Endodermal cell (in vitro differentiated cells): ENCODE measurements at regions not wholly inside any gene's neighbourhood (a gene's known extent, or its start where the extent isn't known, plus 50 kb on each side); places are given as distances from the start of the nearest gene placed in this dataset.

Experiments
- DNase-seq: peaks from one replicate; pipeline ENCODE4 v3.0.0-alpha.2; 2017
- H3K27ac ChIP-seq: 2 replicates; pipeline ENCODE4 v1.5.1; 2013; ENCODE audit warnings: mild to moderate bottlenecking, low read depth, low read length, moderate library complexity
- H3K27me3 ChIP-seq: 2 replicates; pipeline ENCODE4 v1.6.1; 2013; ENCODE audit warnings: mild to moderate bottlenecking, low read length, moderate library complexity; ENCODE audit not compliant: insufficient read depth, control insufficient read depth, poor library complexity, severe bottlenecking
- H3K36me3 ChIP-seq: 2 replicates; pipeline ENCODE4 v1.7.0; 2013; ENCODE audit warnings: mild to moderate bottlenecking, low read length, moderate library complexity; ENCODE audit not compliant: control insufficient read depth, insufficient read depth
- H3K4me1 ChIP-seq: one replicate; pipeline ENCODE4 v1.7.0; 2013; ENCODE audit warnings: low read length; ENCODE audit not compliant: control insufficient read depth, insufficient read depth
- H3K4me3 ChIP-seq: 2 replicates; pipeline ENCODE4 v1.5.1; 2013; ENCODE audit warnings: mild to moderate bottlenecking, low read length, moderate library complexity
- H3K9ac ChIP-seq: 2 replicates; pipeline ENCODE4 v1.6.1; 2013; ENCODE audit warnings: mild to moderate bottlenecking, low read length, moderate library complexity; ENCODE audit not compliant: poor library complexity, severe bottlenecking; ENCODE audit errors: extremely low read depth
- H3K9me3 ChIP-seq: 2 replicates; pipeline ENCODE4 v1.6.1; 2013; ENCODE audit warnings: mild to moderate bottlenecking, low read length, moderate library complexity; ENCODE audit not compliant: control insufficient read depth
- H3K27ac Mint-ChIP-seq: 2 replicates; pipeline ENCODE4 v1.8.0; 2020; ENCODE audit warnings: mixed read lengths
- H3K27me3 Mint-ChIP-seq: 2 replicates; pipeline ENCODE4 v1.8.0; 2021; ENCODE audit warnings: mild to moderate bottlenecking, mixed read lengths; ENCODE audit not compliant: insufficient read depth
- H3K36me3 Mint-ChIP-seq: 2 replicates; pipeline ENCODE4 v1.8.0; 2020; ENCODE audit warnings: low read depth, mixed read lengths
- H3K4me1 Mint-ChIP-seq: 2 replicates; pipeline ENCODE4 v1.8.0; 2020; ENCODE audit warnings: mixed read lengths
- H3K4me3 Mint-ChIP-seq: 2 replicates; pipeline ENCODE4 v1.8.0; 2020; ENCODE audit warnings: mild to moderate bottlenecking, moderate library complexity, mixed read lengths
- H3K9me3 Mint-ChIP-seq: 2 replicates; pipeline ENCODE4 v1.8.0; 2020; ENCODE audit warnings: mild to moderate bottlenecking, mixed read lengths
- WGBS, 2 experiments: methylation state at CpG; one replicate each; pipeline versions ENCODE4 v1.1.5 to v1.1.7; 2013; ENCODE audit warnings: missing lambda C conversion rate in 2 of 2, mixed read lengths in 1 of 2; ENCODE audit not compliant: insufficient coverage in 1 of 2, insufficient read length in 1 of 2; 5-methylcytosine and 5-hydroxymethylcytosine counted together
- TF ChIP-seq, protein P1 (sequence below): fragments of 200-600 bp; sonication (generic); conservative IDR thresholded peaks from 2 replicates; pipeline ENCODE4 v1.5.0; 2021; ENCODE audit warnings: antibody characterized with exemption, mild to moderate bottlenecking

DNA sequence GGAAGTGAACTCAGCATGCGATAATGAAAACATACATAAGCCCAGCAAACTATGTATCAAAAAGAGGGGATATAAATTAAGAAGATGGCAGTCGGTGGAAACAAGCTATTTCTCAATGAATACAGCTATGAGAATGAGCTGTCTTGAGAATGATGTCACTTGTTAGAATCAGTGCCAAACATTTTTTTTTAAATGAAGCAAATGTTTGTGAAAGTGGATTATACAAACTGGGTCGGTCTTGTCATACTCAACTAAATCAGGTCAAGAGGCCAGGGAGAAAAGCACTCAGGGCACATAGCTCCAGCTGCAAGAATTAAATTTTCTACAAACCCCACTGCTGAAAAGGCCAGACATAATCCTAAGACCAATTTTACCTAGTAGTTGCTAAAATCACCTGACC lies 1048.4 kb downstream of the SLITRK1 start:
- Histone ChIP-seq H3K9me3 (no peaks in the 10 kb centered on the region), H3K27ac (no peak overlapping the region), H3K4me3 (no peak overlapping the region), H3K36me3 (no peaks in the 10 kb centered on the region), H3K4me1 (no peaks in the 10 kb centered on the region), H3K9ac (no peak overlapping the region), H3K27me3 (no peaks in the 10 kb centered on the region)
- Mint-ChIP-seq H3K36me3 (no peaks in the 10 kb centered on the region), H3K9me3 (peaks cover 1% of the 10 kb centered on the region), H3K27ac (no peak overlapping the region), H3K4me1 (peaks cover 10% of the 10 kb centered on the region), H3K4me3 (no peak overlapping the region), H3K27me3 (no peaks in the 10 kb centered on the region)
- 93% methylated on average over 3 of the region's 3 CpGs; no CpG with 5 or more reads in 1 of the 2 experiments for WGBS, 2 experiments
- no peak for DNase-seq
- TF ChIP-seq, protein P1, sequence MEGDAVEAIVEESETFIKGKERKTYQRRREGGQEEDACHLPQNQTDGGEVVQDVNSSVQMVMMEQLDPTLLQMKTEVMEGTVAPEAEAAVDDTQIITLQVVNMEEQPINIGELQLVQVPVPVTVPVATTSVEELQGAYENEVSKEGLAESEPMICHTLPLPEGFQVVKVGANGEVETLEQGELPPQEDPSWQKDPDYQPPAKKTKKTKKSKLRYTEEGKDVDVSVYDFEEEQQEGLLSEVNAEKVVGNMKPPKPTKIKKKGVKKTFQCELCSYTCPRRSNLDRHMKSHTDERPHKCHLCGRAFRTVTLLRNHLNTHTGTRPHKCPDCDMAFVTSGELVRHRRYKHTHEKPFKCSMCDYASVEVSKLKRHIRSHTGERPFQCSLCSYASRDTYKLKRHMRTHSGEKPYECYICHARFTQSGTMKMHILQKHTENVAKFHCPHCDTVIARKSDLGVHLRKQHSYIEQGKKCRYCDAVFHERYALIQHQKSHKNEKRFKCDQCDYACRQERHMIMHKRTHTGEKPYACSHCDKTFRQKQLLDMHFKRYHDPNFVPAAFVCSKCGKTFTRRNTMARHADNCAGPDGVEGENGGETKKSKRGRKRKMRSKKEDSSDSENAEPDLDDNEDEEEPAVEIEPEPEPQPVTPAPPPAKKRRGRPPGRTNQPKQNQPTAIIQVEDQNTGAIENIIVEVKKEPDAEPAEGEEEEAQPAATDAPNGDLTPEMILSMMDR = no peak

DNA sequence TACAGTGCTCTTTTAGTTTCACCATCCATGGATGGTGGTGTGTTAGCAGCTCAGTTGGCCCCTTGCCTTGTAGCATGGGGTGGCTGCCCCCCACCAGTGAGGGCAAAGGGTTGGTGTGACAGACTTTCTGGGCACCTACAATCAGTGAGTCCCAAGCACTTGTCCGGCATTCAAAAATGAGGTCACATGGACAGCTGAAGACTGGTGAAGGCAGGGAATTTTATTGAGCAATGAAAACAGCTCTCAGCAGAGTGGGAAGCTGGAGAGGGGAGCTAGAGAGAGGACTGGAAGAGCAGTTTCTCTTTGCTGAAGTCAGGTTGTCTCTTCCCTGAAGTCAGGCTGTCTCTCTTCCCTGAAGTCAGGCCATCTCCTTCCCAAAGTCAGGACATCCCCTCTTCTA lies 1053.2 kb downstream of the SLITRK1 start:
- H3K27me3 ChIP-seq = no peaks in the 10 kb centered on the region
- H3K9ac ChIP-seq = no peak overlapping the region
- Mint-ChIP-seq H3K4me3 (no peak overlapping the region), H3K36me3 (no peaks in the 10 kb centered on the region), H3K27me3 (no peaks in the 10 kb centered on the region), H3K9me3 (no peaks in the 10 kb centered on the region), H3K27ac (no peak overlapping the region), H3K4me1 (peaks cover 10% of the 10 kb centered on the region)
- no peaks in the 10 kb centered on the region for H3K36me3 ChIP-seq
- no peak for DNase-seq
- no peak overlapping the region for H3K4me3 ChIP-seq
- no peaks in the 10 kb centered on the region for H3K4me1 ChIP-seq
- no peak overlapping the region for H3K27ac ChIP-seq
- TF ChIP-seq, protein P1 = no peak
- H3K9me3 ChIP-seq = no peaks in the 10 kb centered on the region
- WGBS, 2 experiments = 88 to 100% methylated on average over 1 of the region's 1 CpG

DNA sequence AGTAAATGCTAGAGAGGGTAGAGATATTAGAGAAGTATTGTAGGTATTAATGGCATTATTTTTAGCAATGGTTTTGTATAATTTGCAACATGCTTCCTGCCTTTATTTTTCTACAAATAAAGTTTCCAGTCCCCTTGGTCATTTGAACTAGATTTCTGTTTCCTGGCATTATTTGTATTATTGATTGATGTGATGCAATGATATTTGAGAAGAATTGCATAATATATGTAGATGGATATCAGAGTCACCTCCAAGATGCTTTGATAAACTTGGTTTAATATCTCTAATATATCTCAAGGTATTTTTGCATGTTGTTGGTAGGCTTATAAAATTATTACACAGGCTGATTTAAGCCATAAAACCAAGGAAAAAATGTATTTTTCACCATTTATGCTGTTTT lies 1054.5 kb downstream of the SLITRK1 start:
- no peaks in the 10 kb centered on the region for H3K36me3 Mint-ChIP-seq
- Histone ChIP-seq H3K9me3 (no peaks in the 10 kb centered on the region), H3K36me3 (no peaks in the 10 kb centered on the region), H3K27me3 (no peaks in the 10 kb centered on the region), H3K4me3 (no peak overlapping the region), H3K27ac (no peak overlapping the region), H3K4me1 (no peaks in the 10 kb centered on the region), H3K9ac (no peak overlapping the region)
- DNase-seq = no peak
- no peak overlapping the region for H3K4me3 Mint-ChIP-seq
- H3K9me3 Mint-ChIP-seq = no peaks in the 10 kb centered on the region
- TF ChIP-seq, protein P1 = no peak
- no peaks in the 10 kb centered on the region for H3K27me3 Mint-ChIP-seq
- no peaks in the 10 kb centered on the region for H3K4me1 Mint-ChIP-seq
- no peak overlapping the region for H3K27ac Mint-ChIP-seq
